ENCODE measurements at regions not wholly inside any gene's neighbourhood (a gene's known extent, or its start where the extent isn't known, plus 50 kb on each side); places are given as distances from the start of the nearest gene placed in this dataset.
"Not testable (repeated sequence)": the region's sequence is repeated elsewhere in the genome, so short reads cannot be mapped to it uniquely, and the experiment has no call there.

- BruUV-seq (replicated peaks); H3K9me3 ChIP-seq (ENCODE audit: control insufficient read depth, insufficient read depth, low read depth, low read length); H3K4me3 ChIP-seq (ENCODE audit: low read depth in 2 of 2, low read length in 2 of 2); H3K27me3 ChIP-seq (ENCODE audit: control insufficient read depth, insufficient read depth, low read length); ATAC-seq; DNase-seq (ENCODE audit: low read depth, low spot score); CTCF ChIA-PET; H3K27ac ChIP-seq (ENCODE audit: low read length); H3K36me3 ChIP-seq (ENCODE audit: control insufficient read depth, insufficient read depth, low read length); in situ Hi-C loops (cut with HindIII; ENCODE audit: low pct_unique_long_range_greater_than_20kb, low sequenced_read_pairs); POLR2A ChIA-PET; H3K4me1 ChIP-seq (ENCODE audit: control insufficient read depth, insufficient read depth, low read length): not testable (repeated sequence)
- intact Hi-C loops (cut with micrococcal nuclease; ENCODE audit: unreplicated experiment) = loop anchor here (10.0 kb wide), 1 partner anchor 308 kb away; no protein-coding TSS in a partner anchor
- TF ChIP-seq, protein P1, sequence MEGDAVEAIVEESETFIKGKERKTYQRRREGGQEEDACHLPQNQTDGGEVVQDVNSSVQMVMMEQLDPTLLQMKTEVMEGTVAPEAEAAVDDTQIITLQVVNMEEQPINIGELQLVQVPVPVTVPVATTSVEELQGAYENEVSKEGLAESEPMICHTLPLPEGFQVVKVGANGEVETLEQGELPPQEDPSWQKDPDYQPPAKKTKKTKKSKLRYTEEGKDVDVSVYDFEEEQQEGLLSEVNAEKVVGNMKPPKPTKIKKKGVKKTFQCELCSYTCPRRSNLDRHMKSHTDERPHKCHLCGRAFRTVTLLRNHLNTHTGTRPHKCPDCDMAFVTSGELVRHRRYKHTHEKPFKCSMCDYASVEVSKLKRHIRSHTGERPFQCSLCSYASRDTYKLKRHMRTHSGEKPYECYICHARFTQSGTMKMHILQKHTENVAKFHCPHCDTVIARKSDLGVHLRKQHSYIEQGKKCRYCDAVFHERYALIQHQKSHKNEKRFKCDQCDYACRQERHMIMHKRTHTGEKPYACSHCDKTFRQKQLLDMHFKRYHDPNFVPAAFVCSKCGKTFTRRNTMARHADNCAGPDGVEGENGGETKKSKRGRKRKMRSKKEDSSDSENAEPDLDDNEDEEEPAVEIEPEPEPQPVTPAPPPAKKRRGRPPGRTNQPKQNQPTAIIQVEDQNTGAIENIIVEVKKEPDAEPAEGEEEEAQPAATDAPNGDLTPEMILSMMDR (IDR thresholded peaks at IDR 0.05) = peak; percentile 56
Measured at GRCh38 chr1:104263110-104263509, 513.4 kb downstream of the AMY1C start.

DNA sequence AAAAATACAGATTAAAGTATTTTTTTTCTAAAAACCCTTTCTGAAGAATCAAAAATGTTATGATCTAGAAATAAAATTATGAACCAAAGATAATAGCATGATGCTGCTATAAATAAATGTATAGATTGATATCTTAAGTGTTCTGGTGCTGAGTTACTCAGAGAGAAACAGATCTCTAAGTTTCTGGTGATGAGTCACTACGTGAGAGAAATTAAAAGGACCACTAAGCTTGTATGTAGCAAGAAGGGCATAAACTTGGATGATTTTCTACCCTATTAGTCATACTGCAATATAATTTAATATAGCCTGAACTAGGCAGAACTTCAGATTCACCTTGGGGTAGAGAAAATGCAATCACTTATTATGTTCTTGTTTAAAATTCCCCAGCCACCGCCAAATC, 514.8 kb downstream of the AMY1C start:
- intact Hi-C loops (cut with micrococcal nuclease; ENCODE audit: unreplicated experiment) (loop anchor here (10.0 kb wide), 1 partner anchor 310 kb away; no protein-coding TSS in a partner anchor), in situ Hi-C loops (cut with HindIII; ENCODE audit: low pct_unique_long_range_greater_than_20kb, low sequenced_read_pairs) (no loop called here)
- DNase-seq (ENCODE audit: low read depth, low spot score) (no peak), ATAC-seq (no peak)
- Histone ChIP-seq H3K9me3 (ENCODE audit: control insufficient read depth, insufficient read depth, low read depth, low read length) (no peaks in the 10 kb centered on the region), H3K4me3 (ENCODE audit: low read depth in 2 of 2, low read length in 2 of 2) (no peak overlapping the region), H3K4me1 (ENCODE audit: control insufficient read depth, insufficient read depth, low read length) (no peaks in the 10 kb centered on the region), H3K27ac (ENCODE audit: low read length) (no peak overlapping the region), H3K27me3 (ENCODE audit: control insufficient read depth, insufficient read depth, low read length) (no peaks in the 10 kb centered on the region), H3K36me3 (ENCODE audit: control insufficient read depth, insufficient read depth, low read length) (no peaks in the 10 kb centered on the region)
- TF ChIP-seq REST (IDR thresholded peaks at IDR 0.05; ENCODE audit: insufficient read depth in 1 of 2, low read depth in 2 of 2, low read length in 1 of 2) (no peak), SIN3A (IDR thresholded peaks at IDR 0.05; ENCODE audit: borderline replicate concordance, insufficient read depth, low read depth, low read length) (no peak), POLR2AphosphoS5 (IDR thresholded peaks at IDR 0.05; ENCODE audit: low read depth, low read length) (no peak), TCF7L2 (IDR thresholded peaks at IDR 0.05; ENCODE audit: low read depth, low read length) (no peak)
- TF ChIP-seq, protein P1 (IDR thresholded peaks at IDR 0.05) = no peak
- POLR2A ChIA-PET = no interaction called here
- BruUV-seq (replicated peaks) = no TSS peak
- CTCF ChIA-PET = no interaction called here

Measured in Panc1 (cell line).